ENCODE measurements at regions not wholly inside any gene's neighbourhood (a gene's known extent, or its start where the extent isn't known, plus 50 kb on each side); places are given as distances from the start of the nearest gene placed in this dataset.
"Not testable (repeated sequence)": the region's sequence is repeated elsewhere in the genome, so short reads cannot be mapped to it uniquely, and the experiment has no call there.

- H3K36me3 Mint-ChIP-seq, H3K4me1 Mint-ChIP-seq, H3K27ac Mint-ChIP-seq, H3K4me3 Mint-ChIP-seq, H3K27me3 Mint-ChIP-seq, DNase-seq, H3K9me3 Mint-ChIP-seq: not testable (repeated sequence)
Observed at GRCh38 chr7:150158696-150159095, 164.5 kb upstream of the LRRC61 start.

DNA sequence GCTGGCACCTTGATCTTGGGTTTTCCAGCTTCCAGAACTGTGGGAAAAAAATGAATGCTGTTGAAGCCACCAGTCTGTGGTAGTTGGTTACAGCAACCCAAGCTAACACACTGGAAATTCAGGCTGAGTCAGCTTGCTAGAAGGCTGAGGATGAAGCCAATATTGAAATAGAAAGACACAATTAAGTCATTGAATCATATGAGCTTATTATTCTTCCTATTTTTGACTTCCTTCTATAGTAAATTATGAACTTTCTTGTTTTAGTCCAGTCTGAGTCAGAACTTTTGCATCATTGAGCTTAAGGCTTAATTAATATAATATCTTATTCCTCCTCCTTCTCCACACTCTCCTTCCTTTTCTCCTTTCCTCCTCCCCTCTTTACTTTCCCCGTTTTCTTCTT lies 153.6 kb upstream of the LRRC61 start:
- not testable (repeated sequence) for H3K4me1 Mint-ChIP-seq, H3K36me3 Mint-ChIP-seq, H3K27me3 Mint-ChIP-seq

GRCh38 chr7:150169943-150170490 lies 153.1 kb upstream of the LRRC61 start:
- DNase-seq, H3K27ac Mint-ChIP-seq, H3K36me3 Mint-ChIP-seq, H3K27me3 Mint-ChIP-seq, H3K9me3 Mint-ChIP-seq, H3K4me3 Mint-ChIP-seq, H3K4me1 Mint-ChIP-seq: not testable (repeated sequence)

More for the DNA sequence above, 153.6 kb upstream of the LRRC61 start:
- not testable (repeated sequence) for H3K9me3 Mint-ChIP-seq, H3K27ac Mint-ChIP-seq, H3K4me3 Mint-ChIP-seq, DNase-seq

- not testable (repeated sequence) for H3K36me3 Mint-ChIP-seq, H3K27me3 Mint-ChIP-seq, H3K9me3 Mint-ChIP-seq
Observed at GRCh38 chr7:150183602-150184001, 139.6 kb upstream of the LRRC61 start.

GRCh38 chr7:150189963-150190362 lies 133.2 kb upstream of the LRRC61 start:
- H3K27me3 Mint-ChIP-seq, H3K9me3 Mint-ChIP-seq, H3K4me3 Mint-ChIP-seq: not testable (repeated sequence)

More at GRCh38 chr7:150183602-150184001, 139.6 kb upstream of the LRRC61 start:
- H3K4me1 Mint-ChIP-seq, DNase-seq, H3K4me3 Mint-ChIP-seq, H3K27ac Mint-ChIP-seq: not testable (repeated sequence)

DNA sequence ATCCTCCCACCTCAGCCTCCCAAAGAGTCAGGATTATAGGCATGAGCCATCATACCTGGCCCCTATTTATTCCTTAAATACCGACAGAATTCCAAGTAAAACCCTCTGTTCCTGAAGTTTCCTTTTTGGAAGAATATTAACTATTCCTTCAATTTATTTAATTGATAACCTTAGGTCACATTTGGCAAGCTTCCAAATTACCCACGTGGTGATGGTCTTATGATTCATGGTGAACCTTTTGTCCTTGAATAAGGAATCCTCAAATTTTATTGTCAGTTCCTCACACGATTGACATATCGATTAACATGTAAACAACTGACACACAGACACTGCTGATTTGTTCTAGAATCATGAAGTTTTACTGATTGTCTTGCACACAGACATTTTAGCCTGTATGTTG lies 130.6 kb upstream of the LRRC61 start:
- not testable (repeated sequence) for H3K36me3 Mint-ChIP-seq, DNase-seq, H3K27me3 Mint-ChIP-seq, H3K4me1 Mint-ChIP-seq, H3K4me3 Mint-ChIP-seq, H3K27ac Mint-ChIP-seq, H3K9me3 Mint-ChIP-seq

More at GRCh38 chr7:150189963-150190362, 133.2 kb upstream of the LRRC61 start:
- not testable (repeated sequence) for DNase-seq, H3K4me1 Mint-ChIP-seq, H3K36me3 Mint-ChIP-seq, H3K27ac Mint-ChIP-seq

DNA sequence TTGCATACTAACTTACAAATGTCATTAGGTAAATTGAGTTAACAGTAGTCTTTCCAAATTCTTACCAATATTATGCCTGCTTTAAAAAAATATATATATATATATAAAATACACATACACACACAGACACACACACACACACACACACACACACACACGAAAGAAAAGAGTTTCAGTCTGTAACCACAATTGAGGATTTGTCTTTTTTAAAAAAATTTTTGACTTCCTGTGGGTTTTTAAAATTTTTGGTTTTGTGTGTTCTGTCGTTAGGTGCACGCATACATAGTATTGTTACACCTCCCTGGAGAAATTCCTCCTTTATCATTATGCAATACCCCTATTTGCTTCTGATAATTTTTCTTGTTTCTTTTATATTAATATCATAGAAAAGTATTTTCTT lies 129.3 kb upstream of the LRRC61 start:
- not testable (repeated sequence) for H3K27ac Mint-ChIP-seq, DNase-seq

More for the DNA sequence above, 129.3 kb upstream of the LRRC61 start:
- H3K4me3 Mint-ChIP-seq, H3K36me3 Mint-ChIP-seq, H3K4me1 Mint-ChIP-seq, H3K9me3 Mint-ChIP-seq, H3K27me3 Mint-ChIP-seq: not testable (repeated sequence)
